Activated naive CD8-positive, alpha-beta T cell treated with anti-CD3 and anti-CD28 coated beads for 36 hours (primary cell): ENCODE measurements at regions not wholly inside any gene's neighbourhood (a gene's known extent, or its start where the extent isn't known, plus 50 kb on each side); places are given as distances from the start of the nearest gene placed in this dataset.

Source experiments
- DNase-seq: peaks from one replicate; pipeline ENCODE4 v3.0.0; 2021
- H3K27ac Mint-ChIP-seq: one replicate; pipeline ENCODE4 v1.8.0; 2022; ENCODE audit warnings: mild to moderate bottlenecking, moderate library complexity, mixed read lengths
- H3K27me3 Mint-ChIP-seq: one replicate; pipeline ENCODE4 v1.8.0; 2022; ENCODE audit warnings: mild to moderate bottlenecking, mixed read lengths
- H3K36me3 Mint-ChIP-seq: one replicate; pipeline ENCODE4 v1.8.0; 2021; ENCODE audit warnings: mild to moderate bottlenecking, mixed read lengths
- H3K4me1 Mint-ChIP-seq: one replicate; pipeline ENCODE4 v1.8.0; 2021; ENCODE audit warnings: mixed read lengths
- H3K4me3 Mint-ChIP-seq: one replicate; pipeline ENCODE4 v1.8.0; 2022; ENCODE audit warnings: mild to moderate bottlenecking, moderate library complexity, mixed read lengths
- H3K9me3 Mint-ChIP-seq: one replicate; pipeline ENCODE4 v1.8.0; 2022; ENCODE audit warnings: mixed read lengths

DNA sequence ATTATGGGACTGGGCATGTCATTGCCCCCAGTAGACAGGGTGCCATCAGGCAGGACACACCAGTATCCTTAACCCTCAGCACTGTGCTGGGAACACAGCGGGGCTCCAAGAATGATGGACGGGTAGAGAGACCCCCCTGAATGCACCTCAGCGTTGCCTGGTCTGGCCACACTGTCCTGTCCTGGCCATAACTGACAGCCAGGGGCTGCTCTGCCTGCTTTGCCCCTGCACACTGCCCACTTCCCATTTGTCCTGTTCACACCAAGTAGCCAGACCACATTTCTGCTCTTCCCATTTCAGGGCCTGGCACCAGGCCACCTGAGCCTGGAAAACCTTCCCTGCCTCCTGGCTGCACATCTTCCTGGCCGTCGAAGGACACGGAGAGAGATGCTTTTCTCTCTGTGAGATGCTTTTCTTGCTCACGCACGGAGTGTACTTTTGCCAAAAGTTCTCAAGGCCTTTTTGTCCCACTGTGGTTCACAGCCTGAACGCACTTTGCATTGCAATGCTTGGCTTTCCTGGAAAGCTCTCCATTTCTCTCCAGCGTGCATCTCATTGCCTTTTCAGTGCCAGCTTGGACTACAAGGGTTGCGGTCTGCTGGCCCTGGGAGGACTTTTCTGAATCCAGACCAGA, 131.0 kb upstream of the EEPD1 start:
- no peak for DNase-seq
- H3K4me3 Mint-ChIP-seq = no peak overlapping the region
- no peaks in the 10 kb centered on the region for H3K36me3 Mint-ChIP-seq
- H3K27me3 Mint-ChIP-seq = no peaks in the 10 kb centered on the region
- no peaks in the 10 kb centered on the region for H3K4me1 Mint-ChIP-seq
- no peaks in the 10 kb centered on the region for H3K9me3 Mint-ChIP-seq
- H3K27ac Mint-ChIP-seq = no peak overlapping the region

DNA sequence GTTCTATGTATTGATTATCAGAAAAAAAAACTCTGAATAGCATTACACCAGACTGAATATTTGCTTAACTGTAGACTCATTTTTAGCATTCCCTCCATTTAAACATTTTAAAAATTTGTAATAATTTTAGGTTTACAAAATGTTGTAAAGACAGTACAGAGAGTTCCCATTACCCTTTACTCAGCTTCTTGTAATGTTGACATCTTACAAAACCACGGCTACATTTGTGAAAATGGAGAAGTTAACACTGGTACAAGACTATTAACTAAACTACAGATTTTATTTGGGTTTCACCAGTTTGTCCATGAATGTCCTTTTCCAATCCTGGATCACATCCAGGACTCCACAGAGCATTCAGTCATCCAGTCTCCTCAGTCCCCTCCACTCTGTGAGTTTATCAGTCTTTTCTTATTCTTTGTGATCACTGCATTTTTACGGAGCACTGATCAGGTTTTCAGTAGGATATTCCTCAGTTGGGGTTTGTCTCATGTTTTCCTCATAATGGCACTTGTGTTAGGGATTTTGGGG, 130.0 kb upstream of the EEPD1 start:
- H3K27ac Mint-ChIP-seq = no peak overlapping the region
- H3K9me3 Mint-ChIP-seq = no peaks in the 10 kb centered on the region
- peaks cover 10% of the 10 kb centered on the region for H3K27me3 Mint-ChIP-seq
- no peak overlapping the region for H3K4me3 Mint-ChIP-seq
- no peaks in the 10 kb centered on the region for H3K4me1 Mint-ChIP-seq
- no peak for DNase-seq
- H3K36me3 Mint-ChIP-seq = no peaks in the 10 kb centered on the region

DNA sequence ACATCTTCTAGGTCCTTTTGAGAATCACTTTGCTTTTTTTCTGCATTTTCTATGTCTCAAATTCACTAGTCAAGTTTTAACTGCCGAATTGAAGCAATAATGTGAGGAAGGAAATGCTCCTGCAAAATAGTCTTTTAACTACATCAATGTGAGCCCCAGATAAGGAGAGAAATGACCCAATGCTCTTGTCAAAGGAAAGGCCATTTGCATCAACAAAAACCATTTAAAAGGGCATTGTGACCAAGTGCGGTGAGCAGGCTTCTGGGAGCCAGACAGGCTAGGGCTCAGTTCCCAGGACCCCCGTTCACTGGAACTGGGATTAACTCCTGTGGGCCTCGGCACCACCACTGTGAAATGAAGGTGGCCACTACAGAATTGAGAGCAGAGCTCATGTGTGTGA, 127.9 kb upstream of the EEPD1 start:
- Mint-ChIP-seq H3K27me3 (peaks cover 11% of the 10 kb centered on the region), H3K4me1 (no peaks in the 10 kb centered on the region), H3K4me3 (no peak overlapping the region), H3K27ac (no peak overlapping the region), H3K9me3 (no peaks in the 10 kb centered on the region), H3K36me3 (no peaks in the 10 kb centered on the region)
- no peak for DNase-seq

- Mint-ChIP-seq H3K27me3 (peaks cover 31% of the 10 kb centered on the region), H3K4me3 (no peak overlapping the region), H3K27ac (no peak overlapping the region), H3K9me3 (no peaks in the 10 kb centered on the region), H3K4me1 (no peaks in the 10 kb centered on the region), H3K36me3 (no peaks in the 10 kb centered on the region)
- no peak for DNase-seq
Observed at GRCh38 chr7:36029311-36029710, 123.7 kb upstream of the EEPD1 start.

GRCh38 chr7:36029853-36030515, 123.1 kb upstream of the EEPD1 start:
- Mint-ChIP-seq H3K4me3 (no peak overlapping the region), H3K36me3 (no peaks in the 10 kb centered on the region), H3K9me3 (no peaks in the 10 kb centered on the region), H3K27me3 (peaks cover 31% of the 10 kb centered on the region), H3K27ac (no peak overlapping the region), H3K4me1 (no peaks in the 10 kb centered on the region)
- DNase-seq = no peak

DNA sequence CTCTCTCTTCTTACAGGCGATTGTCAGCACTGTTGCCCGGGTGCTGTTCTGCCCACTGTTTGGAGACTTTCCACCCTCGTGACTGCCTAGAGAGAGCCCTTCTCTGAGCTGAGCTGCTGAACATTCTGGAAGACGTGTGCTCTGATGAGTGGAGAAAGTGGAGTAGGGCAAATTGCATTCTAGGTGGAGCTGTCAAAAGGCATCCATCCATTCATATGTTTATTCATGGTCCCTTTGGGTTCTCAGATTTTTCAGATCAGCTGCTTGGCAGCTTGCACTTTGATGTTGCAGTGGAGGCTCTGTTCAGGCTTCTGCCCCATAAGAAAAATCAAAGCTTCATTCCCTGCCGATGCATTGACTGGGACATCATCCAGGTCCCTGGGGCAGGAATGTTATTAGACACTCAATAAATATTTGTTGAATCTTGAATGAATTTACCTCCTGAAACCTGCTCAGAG, 120.7 kb upstream of the EEPD1 start:
- H3K4me1 Mint-ChIP-seq = no peaks in the 10 kb centered on the region
- H3K4me3 Mint-ChIP-seq = no peak overlapping the region
- no peak for DNase-seq
- H3K36me3 Mint-ChIP-seq = no peaks in the 10 kb centered on the region
- H3K27ac Mint-ChIP-seq = no peak overlapping the region
- peaks cover 36% of the 10 kb centered on the region for H3K27me3 Mint-ChIP-seq
- H3K9me3 Mint-ChIP-seq = no peaks in the 10 kb centered on the region

DNA sequence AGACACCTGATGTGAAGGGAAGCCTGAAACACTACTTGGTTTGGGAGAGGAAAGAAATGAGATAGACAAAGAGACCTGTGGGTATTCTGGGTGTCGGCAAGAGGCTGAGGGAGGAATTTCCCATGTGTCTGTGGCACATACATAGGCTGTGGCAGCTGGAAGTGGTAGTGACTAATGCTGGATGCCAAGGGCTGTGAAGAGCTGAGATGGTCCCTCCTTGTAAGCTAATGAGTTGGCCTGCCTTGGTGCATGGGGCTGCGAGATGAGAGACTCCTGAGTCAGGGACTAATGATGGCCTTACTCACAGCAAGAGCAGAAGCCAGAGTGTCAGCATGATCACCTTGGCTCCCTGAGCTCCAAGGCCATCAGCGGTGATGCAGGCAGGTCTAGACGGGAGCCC, 119.0 kb upstream of the EEPD1 start:
- no peak overlapping the region for H3K4me3 Mint-ChIP-seq
- H3K9me3 Mint-ChIP-seq = no peaks in the 10 kb centered on the region
- no peaks in the 10 kb centered on the region for H3K36me3 Mint-ChIP-seq
- H3K27me3 Mint-ChIP-seq = peaks cover 28% of the 10 kb centered on the region
- H3K4me1 Mint-ChIP-seq = no peaks in the 10 kb centered on the region
- no peak for DNase-seq
- H3K27ac Mint-ChIP-seq = no peak overlapping the region

DNA sequence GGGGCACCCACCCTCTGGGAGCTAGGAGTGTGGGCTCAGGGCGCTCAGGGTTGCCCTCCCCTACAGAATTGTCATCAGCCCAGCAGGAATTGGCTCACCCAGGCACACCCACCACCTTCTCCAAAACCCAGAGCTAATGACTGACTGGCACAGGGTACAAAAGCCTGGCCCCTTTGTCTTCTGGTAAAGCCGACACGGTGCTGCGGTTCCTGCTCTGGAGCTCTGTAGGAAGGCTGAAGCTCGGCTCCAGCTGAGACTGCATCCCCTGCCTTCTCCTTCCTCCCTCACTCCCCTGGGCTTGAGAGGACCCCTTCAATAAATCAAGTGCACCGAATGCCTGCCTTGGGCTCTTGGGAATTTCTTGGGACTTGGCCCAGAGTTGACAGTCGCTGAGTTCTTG, 117.9 kb upstream of the EEPD1 start:
- no peak overlapping the region for H3K27ac Mint-ChIP-seq
- H3K4me1 Mint-ChIP-seq = no peaks in the 10 kb centered on the region
- no peaks in the 10 kb centered on the region for H3K36me3 Mint-ChIP-seq
- no peaks in the 10 kb centered on the region for H3K9me3 Mint-ChIP-seq
- H3K27me3 Mint-ChIP-seq = peaks cover 28% of the 10 kb centered on the region
- DNase-seq = no peak
- H3K4me3 Mint-ChIP-seq = no peak overlapping the region

DNA sequence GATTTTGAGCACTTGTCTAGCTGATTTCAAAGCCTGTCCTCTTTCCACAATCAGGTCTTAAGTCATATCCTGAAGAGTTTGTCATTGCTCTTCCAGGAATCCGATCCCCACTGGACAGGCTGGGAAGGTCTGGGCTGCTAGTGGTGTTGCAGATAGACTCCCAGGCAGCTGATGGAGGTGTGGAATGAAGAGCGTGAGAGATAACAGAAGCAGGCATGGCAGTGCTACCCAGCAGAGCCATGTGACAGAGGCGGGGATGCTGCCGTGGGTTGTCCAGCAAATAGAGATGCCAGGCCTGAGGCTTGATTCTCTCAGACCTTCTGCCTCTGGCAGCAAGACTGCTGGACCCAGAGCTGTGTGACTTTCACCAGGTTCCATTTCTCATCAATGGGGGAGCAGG, 116.5 kb upstream of the EEPD1 start:
- Mint-ChIP-seq H3K27me3 (peaks cover 28% of the 10 kb centered on the region), H3K36me3 (no peaks in the 10 kb centered on the region), H3K27ac (no peak overlapping the region), H3K4me1 (no peaks in the 10 kb centered on the region), H3K9me3 (no peaks in the 10 kb centered on the region), H3K4me3 (no peak overlapping the region)
- DNase-seq = no peak

DNA sequence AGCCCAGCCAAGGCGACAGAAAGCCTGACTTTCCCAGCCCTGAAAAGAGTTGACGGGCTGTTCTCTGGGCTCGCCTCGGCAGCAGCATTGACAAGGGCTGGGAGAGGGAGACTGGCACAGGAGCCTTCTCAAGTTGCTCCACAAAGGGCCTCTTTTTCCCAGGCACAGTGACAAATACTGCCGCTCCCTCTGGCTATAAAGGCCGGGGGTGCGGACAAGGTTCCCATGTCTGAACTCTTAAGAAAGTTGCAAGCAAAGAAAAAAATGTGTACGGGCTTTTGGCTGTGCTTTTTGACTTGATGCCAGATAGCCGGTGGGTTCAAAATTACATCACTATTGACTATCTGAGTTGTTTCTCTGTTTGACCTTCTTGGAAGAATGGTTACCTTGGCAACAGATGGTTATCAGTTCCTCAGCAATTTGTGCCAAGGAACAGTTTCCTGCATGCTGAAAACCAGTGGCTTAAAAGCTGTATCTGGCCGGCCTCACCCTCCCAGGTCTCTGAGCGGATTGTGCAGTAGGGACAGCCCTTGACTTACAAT, 115.9 kb upstream of the EEPD1 start:
- no peaks in the 10 kb centered on the region for H3K4me1 Mint-ChIP-seq
- peaks cover 27% of the 10 kb centered on the region for H3K27me3 Mint-ChIP-seq
- H3K36me3 Mint-ChIP-seq = no peaks in the 10 kb centered on the region
- H3K27ac Mint-ChIP-seq = no peak overlapping the region
- H3K9me3 Mint-ChIP-seq = no peaks in the 10 kb centered on the region
- no peak for DNase-seq
- H3K4me3 Mint-ChIP-seq = no peak overlapping the region

DNA sequence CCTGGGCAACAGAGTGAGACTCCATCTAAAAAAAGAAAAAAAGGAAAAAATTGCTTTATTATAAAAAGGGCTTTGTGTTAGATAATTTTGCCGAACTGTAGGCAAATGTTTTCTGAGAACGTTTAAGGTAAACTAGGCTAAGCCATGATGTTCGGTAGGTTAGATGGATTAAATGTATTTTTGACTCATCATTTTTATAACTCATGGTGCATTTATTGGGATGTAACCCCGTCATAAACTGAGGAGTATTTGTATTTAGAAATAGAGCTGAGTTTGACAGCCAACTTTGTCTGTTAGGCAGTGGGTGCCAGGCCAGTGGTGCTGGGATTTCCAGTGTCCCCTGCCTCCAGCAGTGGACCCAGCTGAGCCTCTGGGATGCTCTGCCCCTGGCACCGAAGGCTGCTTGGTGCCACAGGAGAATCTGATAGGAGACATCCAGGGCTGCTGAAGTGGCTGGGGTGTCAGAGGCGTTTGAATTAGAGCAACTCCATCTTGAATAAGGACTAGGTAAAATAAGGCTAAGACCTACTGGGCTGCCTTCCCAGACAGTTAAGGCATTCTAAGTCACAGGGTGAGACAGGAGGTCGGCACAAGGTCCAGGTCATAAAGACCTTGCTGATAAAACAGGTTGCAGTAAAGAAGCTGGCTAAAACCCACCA, 114.9 kb upstream of the EEPD1 start:
- DNase-seq = no peak
- H3K4me3 Mint-ChIP-seq = no peak overlapping the region
- peaks cover 17% of the 10 kb centered on the region for H3K27me3 Mint-ChIP-seq
- no peak overlapping the region for H3K27ac Mint-ChIP-seq
- H3K4me1 Mint-ChIP-seq = no peaks in the 10 kb centered on the region
- no peaks in the 10 kb centered on the region for H3K9me3 Mint-ChIP-seq
- H3K36me3 Mint-ChIP-seq = no peaks in the 10 kb centered on the region

DNA sequence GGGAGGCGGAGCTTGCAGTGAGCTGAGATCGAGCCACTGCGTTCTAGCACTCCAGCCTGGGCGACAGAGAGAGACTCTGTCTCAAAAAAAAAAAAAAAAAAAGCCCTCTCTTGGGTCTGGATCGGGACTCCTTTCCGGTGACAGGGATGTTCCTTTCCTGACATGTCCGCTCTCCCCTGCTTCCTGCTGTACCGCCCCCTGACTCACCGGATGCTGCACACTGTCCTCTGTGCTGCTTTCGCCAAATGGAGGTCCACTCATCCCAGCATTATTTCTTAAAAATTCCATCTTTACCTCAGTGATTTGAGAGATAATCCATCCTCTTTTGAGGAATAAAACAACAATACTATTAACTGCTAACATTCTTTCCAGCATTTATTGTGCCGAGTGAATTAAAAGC, 113.8 kb upstream of the EEPD1 start:
- Mint-ChIP-seq H3K4me1 (no peaks in the 10 kb centered on the region), H3K27me3 (peaks cover 9% of the 10 kb centered on the region), H3K36me3 (no peaks in the 10 kb centered on the region), H3K27ac (no peak overlapping the region), H3K9me3 (no peaks in the 10 kb centered on the region), H3K4me3 (no peak overlapping the region)
- DNase-seq = no peak

- Mint-ChIP-seq H3K4me3 (no peak overlapping the region), H3K36me3 (no peaks in the 10 kb centered on the region), H3K4me1 (no peaks in the 10 kb centered on the region), H3K9me3 (no peaks in the 10 kb centered on the region), H3K27me3 (peaks cover 8% of the 10 kb centered on the region), H3K27ac (no peak overlapping the region)
- no peak for DNase-seq
Observed at GRCh38 chr7:36039671-36040070, 113.4 kb upstream of the EEPD1 start.

GRCh38 chr7:36040679-36041078, 112.4 kb upstream of the EEPD1 start:
- H3K27ac Mint-ChIP-seq = no peak overlapping the region
- H3K9me3 Mint-ChIP-seq = no peaks in the 10 kb centered on the region

GRCh38 chr7:36044101-36044892, 108.8 kb upstream of the EEPD1 start:
- no peaks in the 10 kb centered on the region for H3K36me3 Mint-ChIP-seq
- no peak overlapping the region for H3K4me3 Mint-ChIP-seq
- H3K9me3 Mint-ChIP-seq = no peaks in the 10 kb centered on the region
- H3K27ac Mint-ChIP-seq = no peak overlapping the region
- no peak for DNase-seq
- no peaks in the 10 kb centered on the region for H3K27me3 Mint-ChIP-seq
- H3K4me1 Mint-ChIP-seq = no peaks in the 10 kb centered on the region

More at GRCh38 chr7:36040679-36041078, 112.4 kb upstream of the EEPD1 start:
- no peak for DNase-seq
- Mint-ChIP-seq H3K36me3 (no peaks in the 10 kb centered on the region), H3K4me3 (no peak overlapping the region), H3K4me1 (no peaks in the 10 kb centered on the region), H3K27me3 (peaks cover 8% of the 10 kb centered on the region)
